ENCODE measurements at regions not wholly inside any gene's neighbourhood (a gene's known extent, or its start where the extent isn't known, plus 50 kb on each side); places are given as distances from the start of the nearest gene placed in this dataset.
"Not testable (repeated sequence)": the region's sequence is repeated elsewhere in the genome, so short reads cannot be mapped to it uniquely, and the experiment has no call there.

- DNase-seq = no peak
Measured at GRCh38 chr5:2569176-2569575, 182.3 kb downstream of the IRX2 start.

- DNase-seq = no peak
Measured at GRCh38 chr5:2566284-2566683, 185.2 kb downstream of the IRX2 start.

GRCh38 chr5:2565147-2565546, 186.3 kb downstream of the IRX2 start:
- DNase-seq = no peak

- DNase-seq = no peak
Measured at GRCh38 chr5:2563046-2563445, 188.4 kb downstream of the IRX2 start.

- no peak for DNase-seq
Measured at GRCh38 chr5:2562036-2562435, 189.4 kb downstream of the IRX2 start.

GRCh38 chr5:2560435-2560834, 191.0 kb downstream of the IRX2 start:
- DNase-seq = no peak

GRCh38 chr5:2557435-2557834, 194.0 kb downstream of the IRX2 start:
- peak; percentile 32 for DNase-seq

- no peak for DNase-seq
Measured at GRCh38 chr5:2556375-2556966, 195.0 kb downstream of the IRX2 start.

GRCh38 chr5:2553611-2554010, 197.9 kb downstream of the IRX2 start:
- DNase-seq = no peak

GRCh38 chr5:2550509-2550908, 201.0 kb downstream of the IRX2 start:
- no peak for DNase-seq

- no peak for DNase-seq
Measured at GRCh38 chr5:2549900-2550299, 201.6 kb downstream of the IRX2 start.

GRCh38 chr5:2549354-2549753, 202.1 kb downstream of the IRX2 start:
- DNase-seq = no peak

- no peak for DNase-seq
Measured at GRCh38 chr5:2546938-2547337, 204.5 kb downstream of the IRX2 start.

- no peak for DNase-seq
Measured at GRCh38 chr5:2544003-2544402, 207.5 kb downstream of the IRX2 start.

- DNase-seq = no peak
Measured at GRCh38 chr5:2542821-2543220, 208.7 kb downstream of the IRX2 start.

- no peak for DNase-seq
Measured at GRCh38 chr5:2542026-2542425, 209.5 kb downstream of the IRX2 start.

- no peak for DNase-seq
Measured at GRCh38 chr5:2538169-2538568, 213.3 kb downstream of the IRX2 start.

- DNase-seq = no peak
Measured at GRCh38 chr5:2537378-2538145, 213.9 kb downstream of the IRX2 start.

GRCh38 chr5:2536632-2537377, 214.7 kb downstream of the IRX2 start:
- no peak for DNase-seq

GRCh38 chr5:2534970-2535369, 216.5 kb downstream of the IRX2 start:
- no peak for DNase-seq

- DNase-seq = no peak
Measured at GRCh38 chr5:2534251-2534650, 217.2 kb downstream of the IRX2 start.

GRCh38 chr5:2533848-2534247, 217.6 kb downstream of the IRX2 start:
- DNase-seq = not testable (repeated sequence)

- DNase-seq = no peak
Measured at GRCh38 chr5:2532809-2533208, 218.7 kb downstream of the IRX2 start.

GRCh38 chr5:2531318-2531717, 220.2 kb downstream of the IRX2 start:
- DNase-seq = no peak
